ENCODE measurements at regions not wholly inside any gene's neighbourhood (a gene's known extent, or its start where the extent isn't known, plus 50 kb on each side); places are given as distances from the start of the nearest gene placed in this dataset.

DNA sequence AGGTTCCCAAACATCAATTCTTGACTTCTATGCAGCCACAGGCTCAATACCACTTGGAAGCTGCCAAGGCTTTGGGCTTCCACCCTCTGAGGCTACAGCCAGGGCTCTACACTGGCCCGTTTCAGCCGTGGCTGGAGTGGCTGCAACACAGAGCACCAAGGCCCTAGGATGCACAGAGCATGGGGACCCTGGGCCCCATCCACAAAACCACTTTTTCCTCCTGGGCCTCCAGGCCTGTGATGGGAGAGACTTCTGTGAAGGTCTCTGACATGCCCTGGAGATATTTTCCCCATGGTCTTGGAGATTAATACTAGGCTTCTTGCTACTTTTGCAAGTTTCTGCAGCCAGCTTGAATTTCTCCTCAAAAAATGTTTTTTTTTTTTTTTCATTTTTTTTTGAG is 655.4 kb upstream of the ZP4 start:
- intact Hi-C loops (cut with micrococcal nuclease) = no loop called here
- DNase-seq (no peak), ATAC-seq (no peak)

DNA sequence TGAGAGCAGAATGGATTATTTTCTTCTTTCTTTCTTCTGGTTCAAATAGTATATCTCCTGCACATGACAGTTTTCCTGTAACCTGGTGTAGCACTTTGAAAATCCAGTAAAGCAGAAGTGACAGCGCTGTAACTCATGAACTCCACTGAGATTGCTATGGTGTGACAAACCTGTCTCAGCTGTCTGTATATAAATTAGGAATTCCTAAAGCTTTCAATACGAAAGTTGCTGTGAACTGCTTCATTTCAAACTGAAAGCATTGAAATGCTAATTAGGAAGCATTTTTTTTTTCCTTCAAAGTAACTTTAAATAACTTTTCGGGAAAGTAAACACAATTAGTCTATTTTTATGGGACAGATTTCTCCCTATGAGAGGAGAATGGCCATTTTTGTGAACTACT is 646.9 kb upstream of the ZP4 start:
- ATAC-seq = no peak
- no peak for DNase-seq
- intact Hi-C loops (cut with micrococcal nuclease) = no loop called here

DNA sequence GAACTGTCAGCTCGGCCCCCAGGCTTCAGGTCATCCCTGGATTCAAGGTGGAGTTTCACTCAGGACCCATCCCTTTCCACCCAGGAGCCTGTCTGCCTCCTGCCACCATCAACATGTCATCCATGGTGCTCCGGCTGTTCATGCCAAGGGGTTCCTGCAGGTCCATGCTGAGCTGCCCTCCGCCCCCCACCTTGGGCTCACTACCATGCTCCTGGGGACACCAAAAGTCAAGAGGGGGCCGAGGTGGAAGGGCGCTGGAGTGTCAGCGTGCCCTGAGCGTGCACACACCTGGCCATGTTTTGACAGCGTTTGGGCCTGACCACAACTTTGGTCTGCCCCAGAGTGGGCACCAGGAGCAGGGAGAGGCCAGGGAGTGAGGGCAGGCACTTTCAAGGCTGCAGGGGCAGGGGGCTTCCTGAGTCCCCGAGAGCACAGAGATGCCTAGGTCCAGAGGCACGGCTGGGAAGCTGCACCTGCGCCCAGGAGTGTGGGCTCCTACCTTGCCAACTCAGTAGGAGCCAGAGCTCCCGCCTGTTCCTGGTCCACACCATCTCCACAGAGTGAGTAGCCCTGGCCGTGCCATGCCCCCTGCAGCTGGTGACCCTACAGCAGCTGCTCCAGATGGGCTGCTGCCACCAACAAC is 639.6 kb upstream of the ZP4 start:
- DNase-seq = no peak

DNA sequence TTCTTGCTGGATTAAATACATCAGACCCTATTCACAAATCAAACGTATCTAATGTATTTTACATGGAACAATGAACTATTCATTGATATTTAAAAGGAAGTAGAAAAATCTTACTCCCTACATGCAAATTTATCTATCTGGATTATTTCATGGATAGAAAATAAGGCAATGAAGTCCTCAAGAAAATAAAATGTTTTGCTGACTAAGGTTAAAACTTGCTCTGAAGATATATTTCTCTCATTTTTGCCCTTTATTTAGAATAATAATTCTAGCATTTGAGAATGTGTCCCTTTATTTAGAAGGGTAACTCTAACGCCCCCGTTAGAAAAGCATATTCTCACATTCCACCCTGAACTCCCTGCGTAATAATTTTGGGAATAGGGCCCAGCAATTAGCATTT is 627.0 kb upstream of the ZP4 start:
- DNase-seq (no peak), ATAC-seq (no peak)
- intact Hi-C loops (cut with micrococcal nuclease) = no loop called here

More for the DNA sequence above, 639.6 kb upstream of the ZP4 start:
- ATAC-seq = no peak
- intact Hi-C loops (cut with micrococcal nuclease) = no loop called here

DNA sequence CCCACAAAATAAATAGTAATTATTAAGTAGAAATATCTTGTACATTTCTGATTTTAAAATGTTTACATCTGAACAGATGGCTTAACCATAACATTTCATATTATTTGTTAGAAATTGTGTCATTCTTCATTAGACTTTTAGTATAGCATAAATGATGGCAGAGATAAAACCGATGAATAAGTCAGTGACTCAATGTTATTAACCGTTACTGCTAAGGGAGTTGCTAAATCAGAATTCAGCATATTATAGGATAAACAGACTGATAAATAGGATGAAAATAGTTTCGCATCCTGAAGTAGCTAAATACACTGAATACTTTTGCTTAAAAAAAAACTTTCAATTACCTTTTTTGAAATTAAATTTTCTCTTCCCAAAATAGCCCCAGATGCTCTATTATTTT is 610.6 kb upstream of the ZP4 start:
- no peak for DNase-seq
- ATAC-seq = no peak
- intact Hi-C loops (cut with micrococcal nuclease) = no loop called here

DNA sequence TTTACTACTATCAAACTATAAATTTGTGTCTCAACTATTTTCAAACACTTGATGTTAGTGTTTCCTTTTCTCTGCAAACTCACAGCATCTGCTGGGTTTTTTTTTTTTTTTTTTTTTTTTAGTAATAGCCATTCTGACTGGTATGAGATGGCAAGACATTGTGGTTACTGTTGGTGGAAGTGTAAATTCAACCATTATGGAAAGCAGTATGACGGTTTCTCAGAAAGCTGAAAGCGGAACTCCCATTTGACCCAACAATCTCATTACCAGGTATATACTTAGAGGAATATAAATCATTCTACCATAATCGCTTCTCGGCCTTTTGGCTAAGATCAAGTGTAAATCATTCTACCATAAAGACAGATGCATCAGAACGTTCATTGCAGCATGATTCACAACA is 608.3 kb upstream of the ZP4 start:
- DNase-seq (no peak), ATAC-seq (no peak)
- intact Hi-C loops (cut with micrococcal nuclease) = no loop called here

DNA sequence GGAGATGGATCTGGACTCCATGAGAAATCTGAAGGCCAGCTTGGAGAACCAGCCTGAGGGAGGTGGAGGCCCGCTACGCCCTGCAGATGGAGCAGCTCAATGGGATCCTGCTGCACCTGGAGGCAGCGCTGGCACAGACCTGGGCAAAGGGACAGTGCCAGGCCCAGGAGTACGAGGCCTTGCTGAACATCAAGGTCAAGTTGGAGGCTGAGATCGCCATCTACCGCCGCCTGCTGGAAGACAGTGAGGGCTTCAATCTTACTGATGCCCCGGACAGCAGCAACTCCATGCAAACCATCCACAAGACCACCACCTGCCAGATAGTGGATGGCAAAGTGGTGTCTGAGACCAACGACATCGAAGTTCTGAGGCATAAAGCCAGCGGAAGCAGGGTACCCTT is 601.5 kb upstream of the ZP4 start:
- intact Hi-C loops (cut with micrococcal nuclease) = no loop called here
- no peak for ATAC-seq

DNA sequence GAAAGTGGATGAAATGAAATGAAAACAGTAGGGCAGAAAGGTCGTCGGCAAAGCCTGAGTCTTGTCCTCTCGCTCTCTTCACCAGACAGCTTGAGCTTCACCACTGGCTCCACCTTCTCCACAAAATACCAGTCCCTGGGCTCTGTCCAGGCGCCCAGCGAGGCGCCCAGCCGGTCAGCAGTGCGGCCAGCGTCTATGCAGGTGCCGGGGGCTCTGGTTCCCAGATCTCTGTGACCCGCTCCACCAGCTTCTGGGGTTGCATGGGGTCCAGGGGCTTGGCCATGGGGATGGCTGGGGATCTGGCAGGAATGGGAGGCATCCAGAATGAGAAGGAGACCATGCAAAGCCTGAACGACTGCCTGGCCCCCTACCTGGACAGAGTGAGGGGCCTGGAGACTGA is 600.5 kb upstream of the ZP4 start:
- DNase-seq (no peak), ATAC-seq (no peak)
- intact Hi-C loops (cut with micrococcal nuclease) = no loop called here

More for the DNA sequence above, 601.5 kb upstream of the ZP4 start:
- no peak for DNase-seq

DNA sequence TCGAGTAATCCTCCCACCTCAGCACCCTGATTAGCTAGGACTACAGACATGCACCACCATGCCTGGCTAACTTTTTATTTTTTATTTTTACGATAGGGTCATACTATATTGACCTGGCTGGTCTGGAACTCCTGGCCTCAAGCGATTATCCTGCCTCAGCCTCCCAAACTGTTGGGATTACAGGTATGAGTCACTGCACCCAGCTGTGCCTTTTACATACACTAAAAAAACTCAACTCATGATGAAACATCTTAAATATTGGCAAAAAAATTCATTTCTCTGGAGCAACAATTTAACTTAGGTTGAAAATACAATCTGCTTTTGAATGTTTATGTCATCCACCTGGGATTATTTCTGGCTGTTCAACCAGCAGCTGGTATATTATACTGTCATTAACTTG is 598.3 kb upstream of the ZP4 start:
- intact Hi-C loops (cut with micrococcal nuclease) = no loop called here
- no peak for DNase-seq
- ATAC-seq = no peak

DNA sequence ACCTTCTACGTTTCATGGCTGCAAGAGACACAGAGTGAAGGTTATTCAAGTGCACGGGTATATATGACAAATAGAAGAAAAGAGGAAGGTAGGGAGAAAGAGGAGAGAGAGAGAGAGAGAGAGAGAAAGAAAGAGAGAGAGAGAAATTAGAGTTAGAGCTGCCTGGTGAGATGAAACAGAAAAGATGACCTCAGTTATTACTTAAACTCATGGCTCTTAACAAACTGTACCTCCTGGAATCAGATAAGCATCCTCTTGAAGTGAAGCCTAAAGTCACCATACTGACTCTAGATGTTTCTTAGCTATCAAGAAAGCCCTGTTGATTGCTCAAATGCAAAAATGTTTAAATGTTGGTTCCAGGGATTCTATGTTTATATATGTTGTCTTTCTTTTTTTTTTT is 597.7 kb upstream of the ZP4 start:
- ATAC-seq (no peak), DNase-seq (no peak)
- intact Hi-C loops (cut with micrococcal nuclease) = no loop called here

DNA sequence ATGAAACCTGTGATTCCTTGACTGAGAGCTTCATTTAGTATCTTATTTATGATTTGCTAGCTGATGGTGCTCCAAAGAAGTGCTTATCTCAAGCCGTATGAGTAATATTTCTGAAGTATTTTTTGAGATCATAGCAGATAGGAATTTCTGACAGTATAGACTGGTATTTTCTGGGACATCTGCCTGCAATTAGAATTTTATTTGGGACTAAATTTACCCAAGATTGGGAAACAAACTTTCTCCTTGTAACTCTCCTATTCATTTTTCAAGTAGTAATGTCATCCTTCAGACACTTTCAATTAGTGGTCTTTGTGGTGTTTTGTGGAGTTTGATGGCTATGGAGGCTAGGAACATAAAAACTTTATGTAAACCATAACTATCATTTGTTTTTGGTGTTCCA is 597.2 kb upstream of the ZP4 start:
- ATAC-seq = no peak
- intact Hi-C loops (cut with micrococcal nuclease) = no loop called here
- DNase-seq = no peak

DNA sequence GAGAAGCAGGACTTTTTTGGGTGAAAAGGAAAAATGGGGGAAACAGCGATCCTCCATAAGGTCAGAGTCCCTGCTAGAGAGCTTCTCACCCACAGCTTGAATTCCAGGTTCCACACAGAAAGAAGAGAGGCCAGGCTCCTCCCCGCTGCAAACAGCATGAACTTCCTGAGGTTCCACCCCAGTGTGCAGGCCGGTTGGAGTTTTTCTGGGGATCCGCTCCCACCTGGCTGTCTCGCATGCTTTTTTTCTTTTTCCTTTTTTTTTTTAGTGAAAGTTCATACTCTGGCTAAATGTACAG is 595.1 kb upstream of the ZP4 start:
- intact Hi-C loops (cut with micrococcal nuclease) = no loop called here
- DNase-seq = no peak
- no peak for ATAC-seq

DNA sequence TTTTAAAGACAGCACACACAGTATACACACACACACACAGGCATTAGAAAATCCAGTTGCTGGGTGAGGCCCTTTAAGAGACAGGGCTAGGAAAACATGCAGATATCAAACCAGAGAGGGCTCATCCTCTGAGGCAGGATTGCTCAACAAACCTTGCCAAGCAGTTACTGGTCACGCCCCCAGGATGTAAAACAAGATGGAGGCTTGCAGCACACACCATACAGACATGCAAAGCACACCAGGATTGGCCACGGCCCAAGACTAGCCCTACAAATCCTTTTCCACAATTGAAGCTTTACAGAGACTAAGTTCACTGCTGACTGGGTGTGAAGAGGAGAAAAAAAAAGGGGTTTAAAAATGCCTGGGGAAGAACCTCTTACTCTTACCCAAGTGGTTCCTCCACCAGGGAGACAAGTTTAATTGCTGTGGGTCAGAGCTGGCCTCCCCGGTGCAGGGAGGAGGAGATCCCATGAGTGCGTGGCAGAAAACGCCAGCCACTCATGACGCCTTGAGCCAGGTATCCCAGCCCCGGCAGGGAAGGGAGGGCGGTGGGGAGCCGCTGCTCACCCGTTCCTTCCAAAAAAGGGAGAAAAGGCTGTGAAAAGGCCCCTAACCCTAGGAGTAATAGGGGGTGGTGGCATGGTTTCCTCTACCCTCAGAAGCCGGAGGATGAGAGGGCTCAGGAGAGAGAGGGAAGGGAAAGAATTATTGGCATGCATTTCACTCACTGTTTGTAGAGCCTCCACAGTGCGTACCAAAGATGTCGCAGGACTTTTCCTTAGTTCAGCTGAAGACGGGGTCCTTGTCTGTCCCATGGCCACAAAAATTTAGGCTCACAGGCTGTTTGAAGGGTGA is 594.6 kb upstream of the ZP4 start:
- ATAC-seq = no peak
- no peak for DNase-seq
- intact Hi-C loops (cut with micrococcal nuclease) = no loop called here

DNA sequence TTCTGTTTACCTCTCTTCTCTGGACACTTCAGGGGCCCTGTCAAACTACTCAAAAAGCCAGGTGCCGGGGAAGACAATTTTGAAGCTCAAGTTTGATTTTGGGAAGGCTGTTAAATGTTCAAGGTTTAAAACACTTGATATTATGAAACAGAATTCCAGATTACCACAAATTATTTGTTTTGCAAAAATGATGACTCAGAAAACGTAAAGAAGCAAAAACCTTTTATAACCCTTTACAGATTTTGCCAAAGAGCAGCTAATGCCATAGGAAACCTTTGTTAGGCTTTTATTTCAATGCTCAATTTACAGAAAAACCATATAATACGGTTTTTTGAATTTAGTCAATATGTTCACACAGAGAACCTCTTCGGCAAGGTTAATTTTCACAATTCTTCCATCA is 593.4 kb upstream of the ZP4 start:
- intact Hi-C loops (cut with micrococcal nuclease) = no loop called here
- ATAC-seq = no peak
- no peak for DNase-seq

DNA sequence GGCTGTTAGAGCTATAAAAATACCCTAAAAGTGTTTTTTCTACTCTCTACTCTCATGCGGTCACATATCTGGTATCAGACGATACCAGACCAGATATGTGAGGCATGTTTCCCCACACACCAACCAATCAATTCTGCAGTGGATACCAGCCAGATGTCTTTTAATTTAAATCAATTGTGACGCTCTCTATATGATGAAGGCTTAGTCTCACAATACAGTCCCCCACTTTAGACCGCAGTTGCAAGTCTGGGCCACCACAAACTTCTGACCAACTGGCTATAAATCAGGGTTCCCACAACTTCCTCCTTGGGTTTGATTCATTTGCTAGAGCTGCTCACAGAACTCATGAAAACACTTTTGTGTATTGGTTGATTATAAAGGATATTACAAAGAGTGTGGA is 586.1 kb upstream of the ZP4 start:
- no peak for DNase-seq
- intact Hi-C loops (cut with micrococcal nuclease) = no loop called here
- no peak for ATAC-seq

DNA sequence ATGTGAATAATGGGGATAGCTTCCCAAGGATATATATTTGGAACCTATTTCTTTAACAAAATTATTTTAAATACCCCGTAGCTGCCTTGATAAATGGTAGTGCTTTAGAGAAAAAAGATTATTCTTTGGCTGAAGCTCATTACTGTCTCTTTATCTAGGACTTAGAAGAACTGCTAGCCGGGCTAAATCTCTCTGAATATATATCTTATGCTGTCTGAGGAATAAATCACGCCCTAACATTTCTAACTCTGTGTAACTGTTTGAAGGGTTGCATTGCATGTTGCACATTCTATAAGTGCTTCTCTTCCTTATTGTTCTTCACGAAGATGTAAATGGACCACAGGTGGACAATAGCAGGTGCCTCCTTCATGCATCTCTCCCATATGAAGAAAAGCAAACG is 585.0 kb upstream of the ZP4 start:
- intact Hi-C loops (cut with micrococcal nuclease) = no loop called here
- no peak for ATAC-seq
- DNase-seq = no peak

DNA sequence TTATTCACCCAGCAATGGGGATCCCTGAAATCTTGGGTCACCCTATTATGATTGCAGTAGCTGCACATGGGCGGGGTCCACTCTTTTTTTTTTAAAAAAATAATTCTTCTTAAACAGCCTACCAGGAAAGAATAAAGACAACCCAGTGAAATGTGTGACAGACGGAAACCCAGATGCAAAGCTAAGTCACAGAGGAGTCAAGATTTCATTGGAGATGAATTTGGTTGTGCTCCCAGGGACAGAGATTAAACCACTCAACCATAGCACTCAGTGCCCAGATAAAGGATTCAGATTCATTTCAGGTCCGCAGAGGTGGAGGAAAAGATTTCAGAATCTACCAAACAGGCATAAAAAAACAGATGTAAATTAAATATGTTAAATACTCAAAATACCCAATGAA is 583.5 kb upstream of the ZP4 start:
- DNase-seq (no peak), ATAC-seq (no peak)
- intact Hi-C loops (cut with micrococcal nuclease) = no loop called here

DNA sequence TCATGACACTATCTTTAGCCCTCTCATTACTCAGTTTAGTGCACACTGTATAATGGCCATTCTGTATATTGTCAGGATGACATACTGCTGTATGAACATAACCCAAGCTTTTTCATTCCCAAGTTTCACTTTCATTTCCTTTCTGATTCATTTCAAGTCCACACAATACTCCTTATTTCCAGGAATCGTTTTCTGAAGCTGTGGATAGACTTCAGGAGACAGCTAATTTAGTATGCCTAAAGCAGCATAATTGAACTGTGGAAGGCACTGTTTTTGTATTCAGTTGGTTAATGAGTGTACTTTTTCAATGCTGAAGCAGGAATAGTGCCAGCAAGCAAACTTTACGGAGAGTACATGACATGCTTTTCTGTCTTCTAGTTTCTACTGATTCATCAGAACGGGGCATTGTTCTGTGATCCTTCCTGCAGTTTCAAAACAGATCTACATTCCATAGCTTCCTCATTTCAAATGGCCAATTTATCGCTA is 578.5 kb upstream of the ZP4 start:
- no peak for ATAC-seq
- intact Hi-C loops (cut with micrococcal nuclease) = no loop called here
- no peak for DNase-seq

DNA sequence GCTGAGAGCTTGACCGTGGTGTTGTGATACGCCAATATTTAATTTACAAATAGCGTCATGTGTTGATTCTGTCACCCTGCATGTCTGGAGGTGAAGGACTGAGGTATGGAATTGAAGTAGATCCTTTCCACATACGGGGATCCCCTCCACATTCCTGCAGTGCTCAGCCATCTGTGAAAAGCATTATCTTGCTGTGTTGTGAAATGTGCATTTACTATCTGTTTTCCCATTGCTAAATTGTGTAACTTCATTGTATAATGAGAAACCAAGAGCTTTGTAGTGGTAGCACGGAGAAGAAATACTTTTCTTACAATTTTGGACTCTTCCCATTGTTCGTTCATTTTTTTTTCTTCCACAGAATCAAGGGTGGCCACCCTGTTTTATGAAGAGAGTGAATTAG is 577.3 kb upstream of the ZP4 start:
- DNase-seq (no peak), ATAC-seq (no peak)
- intact Hi-C loops (cut with micrococcal nuclease) = no loop called here

DNA sequence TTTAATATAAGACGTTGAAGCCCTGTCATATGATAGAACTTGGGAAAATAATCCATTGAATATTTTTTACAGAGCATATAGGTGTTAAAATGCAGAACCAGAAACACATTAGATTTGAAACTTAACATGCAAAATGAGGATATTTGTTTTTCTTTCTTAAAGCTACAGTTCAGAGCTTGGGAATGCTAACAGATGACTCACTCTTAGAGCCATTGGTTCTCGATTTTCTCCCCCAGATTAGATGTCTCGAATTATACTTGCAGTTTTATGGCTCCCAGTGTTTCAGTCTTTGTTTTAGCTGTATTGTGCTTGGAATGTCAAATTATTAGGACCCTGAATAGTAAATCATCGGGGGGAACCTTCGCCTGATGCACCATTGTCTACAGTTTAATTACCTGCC is 575.7 kb upstream of the ZP4 start:
- DNase-seq (no peak), ATAC-seq (no peak)
- intact Hi-C loops (cut with micrococcal nuclease) = no loop called here

DNA sequence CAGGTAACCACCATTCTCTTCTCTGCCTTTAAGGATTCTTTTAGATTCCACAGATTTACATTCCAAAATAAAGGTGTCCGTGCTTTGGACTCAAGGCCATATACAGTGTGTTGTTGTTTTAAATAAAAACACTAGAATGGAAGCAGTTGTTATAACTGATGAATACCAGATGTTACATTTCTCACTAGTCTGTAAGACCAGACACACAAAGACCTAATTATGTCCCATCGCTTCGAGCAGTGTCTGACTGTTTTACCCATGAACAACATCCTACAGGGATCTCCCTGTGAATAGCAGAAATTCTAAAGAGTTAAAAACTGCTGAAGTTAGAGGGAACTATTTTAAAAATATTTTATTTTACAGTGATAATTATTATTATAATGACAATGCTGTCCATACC is 574.7 kb upstream of the ZP4 start:
- DNase-seq (no peak), ATAC-seq (no peak)
- intact Hi-C loops (cut with micrococcal nuclease) = no loop called here

All from left ventricle myocardium superior (tissue), 1 donor.